ENCODE measurements at regions not wholly inside any gene's neighbourhood (a gene's known extent, or its start where the extent isn't known, plus 50 kb on each side); places are given as distances from the start of the nearest gene placed in this dataset.
"Not testable (repeated sequence)": the region's sequence is repeated elsewhere in the genome, so short reads cannot be mapped to it uniquely, and the experiment has no call there.

- Histone ChIP-seq H3K4me3 (no peak overlapping the region), H3K9me3 (no peaks in the 10 kb centered on the region), H3K27ac (no peak overlapping the region), H3K36me3 (ENCODE audit: low read depth, missing control alignments) (no peaks in the 10 kb centered on the region), H3K27me3 (no peaks in the 10 kb centered on the region), H3K4me1 (no peaks in the 10 kb centered on the region)
- intact Hi-C loops (cut with DNase I; ENCODE audit: low total_unique reads), result no loop called here
- DNase-seq, result no peak
- no peak for TF ChIP-seq POLR2A (IDR thresholded peaks at IDR 0.05)
- no peak for TF ChIP-seq CTCF (IDR thresholded peaks at IDR 0.05)
- WGBS, 2 donors, result 69% methylated on average over 6 of the region's 6 CpGs
These were observed 684.6 kb downstream of the UTRN start for GRCh38 chr6:144969602-144970272.

DNA sequence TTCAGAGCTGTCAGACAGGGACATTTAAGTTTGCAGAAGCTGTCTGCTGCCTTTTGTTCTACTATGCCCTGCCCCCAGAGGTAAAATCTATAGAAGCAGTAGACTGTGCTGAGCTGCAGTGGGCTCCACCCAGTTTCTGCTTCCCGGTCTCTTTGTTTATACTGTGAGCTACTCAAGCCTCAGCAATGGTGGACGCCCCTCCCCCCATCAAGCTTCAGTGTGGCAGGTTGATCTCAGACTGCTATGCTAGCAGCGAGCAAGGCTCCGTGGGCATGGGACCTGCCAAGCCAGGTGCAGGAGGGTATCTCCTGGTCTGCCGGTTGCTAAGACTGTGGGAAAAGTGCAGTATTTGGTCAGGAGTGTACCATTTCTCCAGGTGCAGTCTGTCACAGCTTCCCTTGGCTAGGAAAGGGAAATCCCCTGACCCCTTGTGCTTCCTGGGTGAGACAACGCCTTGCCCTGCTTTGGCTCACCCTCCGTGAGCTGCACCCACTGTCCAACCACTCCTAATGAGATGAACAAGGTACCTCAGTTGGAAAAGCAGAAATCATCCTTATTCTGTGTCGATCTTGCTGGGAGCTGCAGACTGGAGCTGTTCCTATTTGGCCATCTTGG lies 692.2 kb downstream of the UTRN start:
- H3K4me3 ChIP-seq; H3K27me3 ChIP-seq; intact Hi-C loops (cut with DNase I; ENCODE audit: low total_unique reads); H3K9me3 ChIP-seq; H3K27ac ChIP-seq; H3K36me3 ChIP-seq (ENCODE audit: low read depth, missing control alignments); H3K4me1 ChIP-seq; DNase-seq: not testable (repeated sequence)
- 62 to 66% methylated on average over 7 to 8 of the region's 8 CpGs for WGBS, 2 donors

- H3K27me3 ChIP-seq, result no peaks in the 10 kb centered on the region
- H3K27ac ChIP-seq, result no peak overlapping the region
- H3K36me3 ChIP-seq (ENCODE audit: low read depth, missing control alignments), result no peaks in the 10 kb centered on the region
- no peaks in the 10 kb centered on the region for H3K9me3 ChIP-seq
- no peak for DNase-seq
- intact Hi-C loops (cut with DNase I; ENCODE audit: low total_unique reads), result no loop called here
- no peak overlapping the region for H3K4me3 ChIP-seq
- H3K4me1 ChIP-seq, result no peaks in the 10 kb centered on the region
- TF ChIP-seq POLR2A (IDR thresholded peaks at IDR 0.05) (no peak), CTCF (IDR thresholded peaks at IDR 0.05) (no peak)
These were observed 693.1 kb downstream of the UTRN start for GRCh38 chr6:144978208-144978607.

GRCh38 chr6:144986271-144986670 lies 701.1 kb downstream of the UTRN start:
- Histone ChIP-seq H3K36me3 (ENCODE audit: low read depth, missing control alignments) (no peaks in the 10 kb centered on the region), H3K27ac (no peak overlapping the region), H3K27me3 (no peaks in the 10 kb centered on the region), H3K4me1 (no peaks in the 10 kb centered on the region), H3K4me3 (no peak overlapping the region), H3K9me3 (no peaks in the 10 kb centered on the region)
- no peak for DNase-seq
- no peak for TF ChIP-seq CTCF (IDR thresholded peaks at IDR 0.05)
- 90 to 98% methylated on average over 1 to 2 of the region's 2 CpGs for WGBS, 2 donors
- intact Hi-C loops (cut with DNase I; ENCODE audit: low total_unique reads), result no loop called here

- H3K4me1 ChIP-seq, result no peaks in the 10 kb centered on the region
- no peaks in the 10 kb centered on the region for H3K9me3 ChIP-seq
- H3K27me3 ChIP-seq, result no peaks in the 10 kb centered on the region
- DNase-seq, result no peak
- no peak for TF ChIP-seq POLR2A (IDR thresholded peaks at IDR 0.05)
- no peak for TF ChIP-seq CTCF (IDR thresholded peaks at IDR 0.05)
- H3K4me3 ChIP-seq, result no peak overlapping the region
- H3K27ac ChIP-seq, result no peak overlapping the region
- no peaks in the 10 kb centered on the region for H3K36me3 ChIP-seq (ENCODE audit: low read depth, missing control alignments)
- intact Hi-C loops (cut with DNase I; ENCODE audit: low total_unique reads), result no loop called here
- WGBS, 2 donors, result 72 to 79% methylated on average over 5 of the region's 5 CpGs
These were observed 704.4 kb downstream of the UTRN start for GRCh38 chr6:144989319-144990107.
